ENCODE measurements at regions not wholly inside any gene's neighbourhood (a gene's known extent, or its start where the extent isn't known, plus 50 kb on each side); places are given as distances from the start of the nearest gene placed in this dataset.
"Not testable (repeated sequence)": the region's sequence is repeated elsewhere in the genome, so short reads cannot be mapped to it uniquely, and the experiment has no call there.

DNA sequence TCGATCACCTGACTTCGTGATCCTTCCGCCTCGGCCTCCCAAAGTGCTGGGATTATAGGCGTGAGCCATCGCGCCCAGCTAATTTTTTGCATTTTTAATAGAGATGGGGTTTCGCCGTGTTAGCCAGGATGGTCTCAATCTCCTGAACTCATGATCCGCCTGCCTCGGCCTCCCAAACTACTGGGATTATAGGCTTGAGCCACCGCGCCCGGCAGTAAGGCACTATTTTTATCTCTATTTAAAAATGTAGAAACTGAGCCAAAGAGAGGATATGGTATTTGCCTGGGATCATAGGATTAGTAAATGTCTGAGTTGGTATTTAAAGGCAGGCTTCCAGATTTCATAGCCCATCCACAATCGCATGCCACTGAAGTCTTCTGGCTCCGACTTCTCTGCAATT is 96.6 kb upstream of the ZNG1F start:
- TF ChIP-seq, protein P1, sequence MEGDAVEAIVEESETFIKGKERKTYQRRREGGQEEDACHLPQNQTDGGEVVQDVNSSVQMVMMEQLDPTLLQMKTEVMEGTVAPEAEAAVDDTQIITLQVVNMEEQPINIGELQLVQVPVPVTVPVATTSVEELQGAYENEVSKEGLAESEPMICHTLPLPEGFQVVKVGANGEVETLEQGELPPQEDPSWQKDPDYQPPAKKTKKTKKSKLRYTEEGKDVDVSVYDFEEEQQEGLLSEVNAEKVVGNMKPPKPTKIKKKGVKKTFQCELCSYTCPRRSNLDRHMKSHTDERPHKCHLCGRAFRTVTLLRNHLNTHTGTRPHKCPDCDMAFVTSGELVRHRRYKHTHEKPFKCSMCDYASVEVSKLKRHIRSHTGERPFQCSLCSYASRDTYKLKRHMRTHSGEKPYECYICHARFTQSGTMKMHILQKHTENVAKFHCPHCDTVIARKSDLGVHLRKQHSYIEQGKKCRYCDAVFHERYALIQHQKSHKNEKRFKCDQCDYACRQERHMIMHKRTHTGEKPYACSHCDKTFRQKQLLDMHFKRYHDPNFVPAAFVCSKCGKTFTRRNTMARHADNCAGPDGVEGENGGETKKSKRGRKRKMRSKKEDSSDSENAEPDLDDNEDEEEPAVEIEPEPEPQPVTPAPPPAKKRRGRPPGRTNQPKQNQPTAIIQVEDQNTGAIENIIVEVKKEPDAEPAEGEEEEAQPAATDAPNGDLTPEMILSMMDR (IDR thresholded peaks at IDR 0.05) = not testable (repeated sequence)
- TF ChIP-seq POLR2A, EP300 (IDR thresholded peaks at IDR 0.05): not testable (repeated sequence)

Data from ovary (tissue), 3 donors.